ENCODE measurements at regions not wholly inside any gene's neighbourhood (a gene's known extent, or its start where the extent isn't known, plus 50 kb on each side); places are given as distances from the start of the nearest gene placed in this dataset.

DNA sequence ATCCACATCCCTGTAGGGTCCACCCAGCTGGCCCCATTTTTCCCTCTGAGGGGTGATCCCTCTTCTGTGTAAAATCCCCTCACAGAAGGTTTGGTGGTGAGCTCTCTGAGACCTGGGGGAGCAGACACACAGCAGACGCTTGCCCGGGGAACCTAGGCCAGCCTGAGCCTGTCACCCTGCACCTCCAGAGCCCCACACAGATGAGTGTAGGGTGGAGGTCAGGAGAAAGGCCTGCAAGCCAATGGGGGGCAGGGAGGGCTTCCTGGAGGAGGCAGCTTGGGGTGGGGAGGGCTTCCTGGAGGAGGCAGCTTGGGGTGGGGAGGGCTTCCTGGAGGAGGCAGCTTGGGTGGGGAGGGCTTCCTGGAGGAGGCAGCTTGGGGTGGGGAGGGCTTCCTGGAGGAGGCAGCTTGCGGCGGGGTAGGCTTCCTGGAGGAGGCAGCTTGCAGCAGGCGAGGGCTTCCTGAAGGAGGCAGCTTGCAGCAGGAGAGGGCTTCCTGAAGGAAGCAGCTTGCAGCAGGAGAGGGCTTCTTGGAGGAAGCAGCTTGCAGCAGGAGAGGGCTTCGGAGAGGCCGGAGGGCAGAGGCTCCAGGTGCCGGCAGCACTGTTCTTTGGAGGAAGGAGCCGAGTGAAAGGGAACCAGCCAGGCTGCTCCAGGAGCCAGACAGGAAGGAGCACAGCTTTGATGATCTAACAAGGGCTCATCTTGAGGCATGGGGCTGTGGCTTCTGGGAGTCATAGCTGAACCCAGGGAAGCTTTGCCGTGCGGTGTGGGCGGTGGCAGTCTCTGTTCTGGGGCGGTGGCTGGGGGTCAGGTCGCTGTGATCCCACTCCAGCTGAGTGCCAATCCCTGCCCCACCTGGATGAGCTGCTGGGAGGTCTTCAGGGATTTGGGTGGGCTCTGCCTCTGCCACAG lies 83.7 kb upstream of the ZNF469 start:
- H3K4me3 ChIP-seq (ENCODE audit: low read depth, low read length) = no peak overlapping the region
- no peaks in the 10 kb centered on the region for H3K4me1 ChIP-seq (ENCODE audit: insufficient read depth)
- no peak overlapping the region for H3K27ac ChIP-seq (ENCODE audit: low read depth)
- DNase-seq (ENCODE audit: extremely low spot score) = no peak
- no peaks in the 10 kb centered on the region for H3K36me3 ChIP-seq (ENCODE audit: insufficient read depth)
- WGBS = 79% methylated on average over 14 of the region's 14 CpGs

DNA sequence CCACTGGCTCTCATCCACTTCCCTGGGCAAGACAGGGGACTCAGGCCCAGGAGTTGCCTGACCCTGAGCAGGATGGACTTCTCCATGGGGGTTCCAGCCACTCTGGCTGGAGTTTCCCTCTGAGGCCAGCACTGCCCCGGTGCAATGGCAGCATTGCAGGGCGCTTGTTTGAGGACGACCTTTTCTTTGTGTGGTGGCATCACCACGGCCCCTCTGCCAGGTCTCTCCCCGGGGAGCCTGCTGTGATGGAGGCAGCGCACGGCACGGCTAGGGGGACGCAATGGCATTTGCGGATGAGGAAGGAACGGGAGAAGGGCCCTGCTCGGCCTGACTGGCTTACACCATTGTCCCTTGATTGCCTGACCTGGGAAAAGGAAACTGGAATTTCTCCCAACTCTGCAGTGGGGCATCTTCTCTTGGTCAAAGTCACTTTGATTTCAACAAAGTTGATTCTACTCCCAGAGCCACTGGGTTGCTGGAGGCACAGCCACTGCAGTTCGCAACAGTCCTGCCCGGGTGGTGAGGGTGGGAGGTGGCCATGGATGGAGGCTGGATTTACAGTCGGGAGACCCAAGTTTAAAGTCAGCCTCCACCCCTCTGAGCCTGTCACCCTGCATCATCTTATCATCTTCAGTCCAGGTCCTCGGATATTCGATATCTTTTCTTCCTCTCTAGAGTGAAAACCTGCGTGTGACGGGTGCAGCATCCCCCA lies 82.9 kb upstream of the ZNF469 start:
- H3K4me1 ChIP-seq (ENCODE audit: insufficient read depth) = no peaks in the 10 kb centered on the region
- no peaks in the 10 kb centered on the region for H3K36me3 ChIP-seq (ENCODE audit: insufficient read depth)
- 92% methylated on average over 19 of the region's 19 CpGs for WGBS
- H3K4me3 ChIP-seq (ENCODE audit: low read depth, low read length) = no peak overlapping the region
- DNase-seq (ENCODE audit: extremely low spot score) = no peak
- H3K27ac ChIP-seq (ENCODE audit: low read depth) = no peak overlapping the region

DNA sequence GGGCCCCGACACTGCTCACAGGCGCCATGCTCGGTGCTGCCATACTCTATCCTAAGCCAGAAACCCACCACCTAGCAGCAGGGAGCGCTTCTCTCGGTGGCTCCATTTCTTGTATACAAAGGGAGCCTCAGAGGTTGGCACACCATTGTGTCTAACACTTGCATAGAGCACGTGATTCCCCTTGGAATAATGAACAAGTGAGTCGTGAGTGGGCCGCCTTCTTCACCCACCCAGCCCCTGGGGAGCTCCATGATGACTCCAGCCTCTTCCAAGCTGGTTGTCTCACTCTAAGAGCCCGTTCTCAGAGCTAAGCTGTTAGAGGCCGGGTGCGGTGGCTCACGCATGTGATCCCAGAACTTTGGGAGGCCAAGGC lies 82.3 kb upstream of the ZNF469 start:
- H3K27ac ChIP-seq (ENCODE audit: low read depth) = no peak overlapping the region
- no peak for DNase-seq (ENCODE audit: extremely low spot score)
- no peak overlapping the region for H3K4me3 ChIP-seq (ENCODE audit: low read depth, low read length)
- no peaks in the 10 kb centered on the region for H3K36me3 ChIP-seq (ENCODE audit: insufficient read depth)
- H3K4me1 ChIP-seq (ENCODE audit: insufficient read depth) = no peaks in the 10 kb centered on the region
- 92% methylated on average over 12 of the region's 12 CpGs for WGBS

DNA sequence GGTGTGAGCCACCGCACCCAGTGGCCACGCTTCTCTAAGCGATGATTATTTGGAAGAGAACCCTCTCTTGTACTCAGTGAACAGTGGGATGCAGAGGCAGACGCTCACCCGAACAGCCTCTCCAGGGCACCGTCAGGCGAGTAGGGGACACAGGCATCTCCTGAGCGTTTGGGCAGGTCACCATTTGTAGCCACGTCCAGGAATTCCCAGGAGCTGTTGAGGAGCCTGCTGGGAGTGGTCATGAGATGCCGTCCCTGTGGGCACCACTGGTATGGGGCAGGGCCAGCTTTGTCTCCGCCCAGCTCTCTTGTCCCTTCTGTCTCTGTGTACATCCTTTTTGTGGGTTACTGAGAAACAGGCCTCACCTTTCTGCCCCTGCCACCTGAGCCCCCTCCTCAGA lies 81.3 kb upstream of the ZNF469 start:
- 92% methylated on average over 11 of the region's 11 CpGs for WGBS
- Histone ChIP-seq H3K27ac (ENCODE audit: low read depth) (no peak overlapping the region), H3K36me3 (ENCODE audit: insufficient read depth) (no peaks in the 10 kb centered on the region), H3K4me1 (ENCODE audit: insufficient read depth) (no peaks in the 10 kb centered on the region), H3K4me3 (ENCODE audit: low read depth, low read length) (no peak overlapping the region)
- no peak for DNase-seq (ENCODE audit: extremely low spot score)

DNA sequence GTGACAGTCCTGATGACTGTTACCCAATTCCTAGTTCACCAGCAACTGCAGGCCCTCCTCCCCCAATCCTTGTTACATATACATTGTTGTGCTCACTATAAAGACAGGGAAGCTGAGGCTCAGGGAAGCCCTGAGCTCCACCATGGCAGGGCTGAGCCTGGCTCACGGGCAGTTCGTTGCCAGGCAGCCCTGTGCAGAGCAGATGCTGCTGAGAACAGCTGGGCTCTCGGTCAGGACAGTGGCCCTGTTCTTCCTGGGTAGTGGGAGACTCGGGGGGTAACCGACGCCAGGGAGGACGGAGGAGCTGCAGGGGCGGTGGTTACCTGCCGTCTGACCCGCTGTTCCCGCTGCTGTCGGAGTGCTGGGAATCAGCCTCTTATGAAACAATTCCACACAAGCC lies 80.9 kb upstream of the ZNF469 start:
- Histone ChIP-seq H3K4me3 (ENCODE audit: low read depth, low read length) (no peak overlapping the region), H3K27ac (ENCODE audit: low read depth) (no peak overlapping the region), H3K4me1 (ENCODE audit: insufficient read depth) (no peaks in the 10 kb centered on the region), H3K36me3 (ENCODE audit: insufficient read depth) (no peaks in the 10 kb centered on the region)
- WGBS = 57% methylated on average over 12 of the region's 12 CpGs
- no peak for DNase-seq (ENCODE audit: extremely low spot score)

DNA sequence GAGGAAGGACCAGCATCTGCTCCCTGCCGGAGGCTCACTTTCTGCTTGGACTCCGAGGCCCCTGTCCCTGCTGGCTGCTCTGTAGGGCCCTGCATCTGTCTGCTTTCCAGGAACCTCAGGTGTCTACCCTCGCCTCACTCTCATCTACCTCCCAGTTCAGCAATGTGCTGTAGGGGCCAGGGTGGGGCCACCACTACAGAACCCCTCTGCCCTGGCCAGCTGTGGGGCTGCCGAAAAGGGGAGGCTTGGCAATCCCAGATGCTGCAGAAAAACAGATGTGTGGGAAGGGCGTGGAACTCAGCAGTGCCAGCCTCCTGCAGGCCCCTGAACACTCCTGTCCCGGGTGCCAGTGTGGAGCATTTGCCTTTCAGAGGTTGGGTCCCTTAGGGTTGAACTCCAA lies 80.1 kb upstream of the ZNF469 start:
- DNase-seq (ENCODE audit: extremely low spot score) = no peak
- Histone ChIP-seq H3K4me1 (ENCODE audit: insufficient read depth) (no peaks in the 10 kb centered on the region), H3K27ac (ENCODE audit: low read depth) (no peak overlapping the region), H3K36me3 (ENCODE audit: insufficient read depth) (no peaks in the 10 kb centered on the region), H3K4me3 (ENCODE audit: low read depth, low read length) (no peak overlapping the region)
- 88% methylated on average over 6 of the region's 6 CpGs for WGBS

DNA sequence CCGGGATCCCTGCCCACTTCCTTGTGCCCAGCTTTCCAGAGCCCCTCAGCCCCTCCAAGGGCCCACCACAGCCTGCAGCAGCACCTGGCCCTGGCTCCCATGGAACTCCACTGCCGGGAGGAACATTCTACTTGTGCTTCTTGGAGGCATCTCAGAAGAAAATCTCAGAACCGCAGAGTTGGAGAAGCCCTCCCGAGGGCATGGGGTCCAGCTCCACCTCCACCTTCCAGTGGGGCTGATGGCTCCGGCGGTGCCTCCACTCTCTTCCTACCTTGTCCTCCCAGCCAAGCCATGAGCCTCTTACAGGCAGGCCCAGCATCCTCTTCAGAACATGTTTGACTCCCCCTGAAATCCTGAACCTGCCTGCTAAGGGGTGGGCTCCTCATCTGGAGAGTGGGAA lies 79.4 kb upstream of the ZNF469 start:
- H3K4me1 ChIP-seq (ENCODE audit: insufficient read depth) = no peaks in the 10 kb centered on the region
- DNase-seq (ENCODE audit: extremely low spot score) = no peak
- H3K36me3 ChIP-seq (ENCODE audit: insufficient read depth) = no peaks in the 10 kb centered on the region
- no peak overlapping the region for H3K4me3 ChIP-seq (ENCODE audit: low read depth, low read length)
- 82% methylated on average over 6 of the region's 6 CpGs for WGBS
- H3K27ac ChIP-seq (ENCODE audit: low read depth) = no peak overlapping the region

DNA sequence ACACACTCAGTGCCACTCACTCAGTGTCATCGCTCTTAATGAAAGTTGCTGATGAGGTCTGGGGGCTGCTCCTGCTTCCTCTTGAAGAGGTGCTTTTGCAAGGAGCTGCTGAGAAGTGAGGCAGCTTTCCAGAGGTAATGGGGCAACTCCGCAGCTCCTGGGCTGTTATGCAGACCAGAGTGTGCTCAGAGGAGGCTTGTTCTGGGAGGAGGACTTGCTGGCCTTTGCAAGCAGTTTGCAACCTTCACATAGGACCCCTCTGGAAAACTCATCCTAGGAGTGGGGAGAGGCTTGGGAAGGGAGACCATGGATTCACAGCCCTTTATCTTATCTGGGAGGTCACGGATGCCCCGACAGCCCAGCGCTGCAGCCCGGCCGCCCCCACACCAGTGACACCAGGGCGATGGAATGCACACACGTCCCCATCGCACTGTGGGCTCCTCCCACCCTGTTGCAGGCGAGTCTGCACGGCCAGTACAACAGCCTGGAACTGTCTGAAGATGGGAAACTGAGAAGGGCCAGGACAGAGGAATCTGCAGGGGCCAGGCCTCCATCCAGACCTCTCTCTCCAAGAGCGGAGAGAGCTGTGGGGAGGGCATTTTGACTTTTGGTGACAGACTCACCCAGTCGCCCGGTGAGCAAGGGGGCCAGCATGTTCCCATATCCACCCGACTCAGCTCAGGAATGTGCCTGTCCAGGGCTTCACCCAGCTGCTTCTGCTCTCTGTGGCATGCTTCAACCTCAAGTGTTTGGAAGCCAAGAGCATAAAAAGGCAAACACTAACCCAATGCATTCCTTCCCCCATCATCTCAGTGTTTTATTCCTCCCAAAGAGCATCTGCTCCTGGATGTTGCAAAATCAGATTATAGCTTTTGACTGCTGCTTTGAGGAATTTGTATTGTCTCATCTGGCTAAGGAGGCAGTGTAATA lies 78.6 kb upstream of the ZNF469 start:
- peak; percentile 29 for DNase-seq (ENCODE audit: extremely low spot score)
- Histone ChIP-seq H3K4me3 (ENCODE audit: low read depth, low read length) (no peak overlapping the region), H3K36me3 (ENCODE audit: insufficient read depth) (no peaks in the 10 kb centered on the region), H3K27ac (ENCODE audit: low read depth) (no peak overlapping the region), H3K4me1 (ENCODE audit: insufficient read depth) (no peaks in the 10 kb centered on the region)
- 20% methylated on average over 16 of the region's 16 CpGs for WGBS

DNA sequence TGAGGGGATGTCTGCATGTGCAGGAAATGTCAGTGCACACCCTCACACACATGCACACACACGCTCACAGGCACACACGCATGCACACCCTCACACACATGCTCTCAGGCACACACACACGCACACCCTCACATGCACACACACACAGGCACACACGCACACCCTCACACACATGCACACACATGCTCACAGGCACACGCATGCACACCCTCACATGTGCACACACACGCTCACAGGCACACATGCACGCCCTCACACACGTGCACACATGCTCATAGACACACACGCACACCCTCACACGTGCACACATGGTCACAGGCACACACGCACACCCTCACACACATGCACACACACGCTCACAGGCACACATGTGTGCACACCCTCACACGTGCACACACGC lies 77.6 kb upstream of the ZNF469 start:
- no peaks in the 10 kb centered on the region for H3K4me1 ChIP-seq (ENCODE audit: insufficient read depth)
- 94% methylated on average over 14 of the region's 14 CpGs for WGBS
- DNase-seq (ENCODE audit: extremely low spot score) = no peak
- H3K36me3 ChIP-seq (ENCODE audit: insufficient read depth) = no peaks in the 10 kb centered on the region
- no peak overlapping the region for H3K4me3 ChIP-seq (ENCODE audit: low read depth, low read length)
- no peak overlapping the region for H3K27ac ChIP-seq (ENCODE audit: low read depth)

DNA sequence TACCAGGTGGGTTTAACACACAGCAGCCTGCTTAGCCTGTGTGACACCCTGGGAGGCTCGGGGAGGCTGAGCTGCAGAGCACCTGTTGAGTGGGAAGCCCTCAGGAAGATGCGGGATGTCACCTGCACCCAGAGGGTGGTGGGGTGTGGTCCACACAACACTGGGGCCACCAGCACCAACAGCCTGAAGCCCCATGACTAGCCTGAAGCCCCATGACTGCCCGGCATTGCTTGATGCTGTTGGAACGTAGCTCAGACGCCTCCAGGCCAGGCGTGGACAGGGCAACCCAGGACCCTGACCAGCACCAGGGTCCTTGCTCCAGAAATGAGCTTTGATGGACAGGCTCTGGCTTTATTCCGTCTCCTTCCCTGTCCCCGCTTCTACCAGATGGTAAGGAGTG lies 76.3 kb upstream of the ZNF469 start:
- no peaks in the 10 kb centered on the region for H3K36me3 ChIP-seq (ENCODE audit: insufficient read depth)
- 94% methylated on average over 8 of the region's 8 CpGs for WGBS
- DNase-seq (ENCODE audit: extremely low spot score) = no peak
- H3K27ac ChIP-seq (ENCODE audit: low read depth) = no peak overlapping the region
- H3K4me1 ChIP-seq (ENCODE audit: insufficient read depth) = no peaks in the 10 kb centered on the region
- no peak overlapping the region for H3K4me3 ChIP-seq (ENCODE audit: low read depth, low read length)

DNA sequence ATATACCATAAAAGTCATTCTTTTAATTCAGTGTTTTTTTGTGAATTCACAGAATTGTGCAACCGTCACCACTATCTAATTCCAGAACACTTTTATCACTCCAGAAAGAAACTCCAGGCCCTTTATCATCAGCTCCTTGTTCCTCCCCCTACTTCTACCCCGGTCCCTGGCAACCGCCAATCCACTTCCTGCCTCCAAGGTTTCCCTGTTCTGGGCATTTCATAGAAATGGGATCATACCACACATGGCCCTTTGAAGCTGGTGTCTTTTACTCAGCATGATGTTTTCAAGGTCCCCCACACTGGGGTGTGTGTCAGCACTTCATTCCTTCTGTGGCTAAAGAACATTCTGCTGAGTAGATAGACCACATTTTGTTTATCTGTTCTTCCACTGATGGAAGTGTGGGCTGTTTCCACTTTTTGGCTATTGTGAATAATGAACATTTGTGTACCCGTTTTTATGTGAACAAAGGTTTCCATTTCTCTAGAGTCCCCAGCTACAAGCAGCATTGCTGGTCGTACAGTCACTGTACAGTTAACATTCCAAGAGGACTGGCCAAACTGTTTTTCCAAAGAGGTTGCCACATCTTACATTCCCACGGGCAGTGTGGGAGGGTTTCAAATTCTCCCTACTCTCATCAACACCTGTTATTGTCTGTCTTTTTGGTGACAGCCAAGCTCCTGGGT lies 75.8 kb upstream of the ZNF469 start:
- no peak for DNase-seq (ENCODE audit: extremely low spot score)
- no peaks in the 10 kb centered on the region for H3K4me1 ChIP-seq (ENCODE audit: insufficient read depth)
- no peak overlapping the region for H3K27ac ChIP-seq (ENCODE audit: low read depth)
- H3K36me3 ChIP-seq (ENCODE audit: insufficient read depth) = no peaks in the 10 kb centered on the region
- H3K4me3 ChIP-seq (ENCODE audit: low read depth, low read length) = no peak overlapping the region
- WGBS = 43% methylated on average over 6 of the region's 6 CpGs

DNA sequence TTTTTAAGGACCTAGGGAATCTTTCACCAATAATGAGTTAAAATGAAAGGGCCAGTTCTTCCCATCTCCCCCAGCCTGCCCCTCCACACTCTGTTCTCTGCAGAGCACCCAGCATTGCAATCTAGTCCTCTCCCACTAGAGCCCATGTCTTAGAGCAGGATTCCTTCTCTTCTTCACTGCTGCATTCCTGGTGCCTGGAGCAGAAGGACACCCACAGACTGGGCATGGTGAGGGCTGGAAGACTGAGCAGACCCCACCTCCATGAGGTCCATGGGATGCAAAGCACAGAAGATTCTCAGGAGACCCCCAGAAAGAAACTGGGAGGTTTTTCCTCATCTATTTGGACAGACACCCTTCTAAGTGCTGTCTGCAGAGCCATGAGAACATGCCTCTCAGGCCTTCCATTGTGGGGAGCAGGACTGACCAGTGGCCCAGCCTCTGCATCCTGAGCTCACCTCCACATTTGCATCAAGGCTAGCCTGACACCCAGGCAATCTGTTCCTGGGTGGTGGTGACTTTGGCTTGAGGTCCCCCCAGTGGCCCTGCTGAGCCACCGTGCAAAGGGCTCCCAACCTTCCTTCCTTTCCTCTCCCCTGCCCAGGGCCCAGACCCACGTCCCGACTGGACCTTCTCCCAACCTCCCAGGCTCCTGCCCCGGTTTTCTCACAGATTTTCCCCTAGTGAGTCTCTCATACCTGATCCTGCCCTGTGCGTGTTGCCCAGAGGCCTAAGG lies 74.2 kb upstream of the ZNF469 start:
- 92% methylated on average over 5 of the region's 5 CpGs for WGBS
- Histone ChIP-seq H3K27ac (ENCODE audit: low read depth) (no peak overlapping the region), H3K4me3 (ENCODE audit: low read depth, low read length) (no peak overlapping the region), H3K4me1 (ENCODE audit: insufficient read depth) (no peaks in the 10 kb centered on the region), H3K36me3 (ENCODE audit: insufficient read depth) (no peaks in the 10 kb centered on the region)
- DNase-seq (ENCODE audit: extremely low spot score) = no peak

All from urinary bladder (tissue), 3 donors.